T-helper 1 cell treated with Interleukin-12 subunit alpha and Interleukin-12 subunit beta and Interleukin-4 antibody, amounts not matched to agents 30 μg/mL and 1 μg/mL, for 36 hours (primary cell): ENCODE measurements at regions not wholly inside any gene's neighbourhood (a gene's known extent, or its start where the extent isn't known, plus 50 kb on each side); places are given as distances from the start of the nearest gene placed in this dataset.
A peak's percentile ranks its signal among the peaks of the same experiment; 100 is the strongest.

Source experiments
- H3K27ac Mint-ChIP-seq: one replicate; pipeline ENCODE4 v1.8.0; 2021; ENCODE audit warnings: mild to moderate bottlenecking, mixed read lengths
- H3K27me3 Mint-ChIP-seq: one replicate; pipeline ENCODE4 v1.8.0; 2021; ENCODE audit warnings: low read depth, mixed read lengths
- H3K36me3 Mint-ChIP-seq: one replicate; pipeline ENCODE4 v1.8.0; 2021; ENCODE audit warnings: low read depth, mixed read lengths
- H3K4me1 Mint-ChIP-seq: one replicate; pipeline ENCODE4 v1.8.0; 2021; ENCODE audit warnings: low read depth, mixed read lengths
- H3K4me3 Mint-ChIP-seq: one replicate; pipeline ENCODE4 v1.8.0; 2021; ENCODE audit warnings: mild to moderate bottlenecking, moderate library complexity, mixed read lengths
- H3K9me3 Mint-ChIP-seq: one replicate; pipeline ENCODE4 v1.8.0; 2021; ENCODE audit warnings: mixed read lengths

- H3K9me3 Mint-ChIP-seq: no peaks in the 10 kb centered on the region
- peaks cover 7% of the 10 kb centered on the region for H3K27me3 Mint-ChIP-seq
- H3K27ac Mint-ChIP-seq: no peak overlapping the region
- H3K4me3 Mint-ChIP-seq: no peak overlapping the region
- no peaks in the 10 kb centered on the region for H3K36me3 Mint-ChIP-seq
- no peaks in the 10 kb centered on the region for H3K4me1 Mint-ChIP-seq
Measured at GRCh38 chr17:34773036-34773435, 188.2 kb downstream of the CCT6B start.

- H3K27ac Mint-ChIP-seq: no peak overlapping the region
- H3K9me3 Mint-ChIP-seq: no peaks in the 10 kb centered on the region
- no peaks in the 10 kb centered on the region for H3K4me1 Mint-ChIP-seq
- no peak overlapping the region for H3K4me3 Mint-ChIP-seq
- no peaks in the 10 kb centered on the region for H3K36me3 Mint-ChIP-seq
- H3K27me3 Mint-ChIP-seq: peaks cover 7% of the 10 kb centered on the region
Measured at GRCh38 chr17:34771891-34772290, 189.4 kb downstream of the CCT6B start.

DNA sequence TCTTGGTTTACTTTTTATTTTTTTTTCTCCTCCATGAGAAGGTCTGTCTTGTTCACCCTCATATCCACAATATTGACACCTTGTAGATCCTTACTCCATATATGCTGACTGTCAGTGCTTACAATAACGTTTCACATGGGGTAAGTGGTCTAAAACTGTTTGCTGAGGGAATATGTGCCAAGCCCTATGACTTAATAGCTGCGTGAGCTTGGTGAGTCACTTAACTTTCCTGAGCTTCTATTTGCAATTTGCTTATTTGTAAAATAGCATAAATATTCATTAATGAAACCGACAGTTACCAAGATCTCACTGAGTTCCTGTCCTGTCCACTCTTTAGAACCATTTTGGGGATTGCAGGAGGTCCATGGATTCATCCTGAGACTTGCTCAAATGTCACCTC, 190.7 kb downstream of the CCT6B start:
- Mint-ChIP-seq H3K9me3 (no peaks in the 10 kb centered on the region), H3K36me3 (no peaks in the 10 kb centered on the region), H3K27ac (no peak overlapping the region), H3K27me3 (peaks cover 7% of the 10 kb centered on the region), H3K4me3 (no peak overlapping the region), H3K4me1 (no peaks in the 10 kb centered on the region)

GRCh38 chr17:34769899-34770298, 190.5 kb downstream of the TMEM132E start:
- H3K36me3 Mint-ChIP-seq: no peaks in the 10 kb centered on the region
- H3K27ac Mint-ChIP-seq: no peak overlapping the region
- H3K27me3 Mint-ChIP-seq: peaks cover 4% of the 10 kb centered on the region
- no peaks in the 10 kb centered on the region for H3K4me1 Mint-ChIP-seq
- H3K4me3 Mint-ChIP-seq: no peak overlapping the region
- no peaks in the 10 kb centered on the region for H3K9me3 Mint-ChIP-seq

DNA sequence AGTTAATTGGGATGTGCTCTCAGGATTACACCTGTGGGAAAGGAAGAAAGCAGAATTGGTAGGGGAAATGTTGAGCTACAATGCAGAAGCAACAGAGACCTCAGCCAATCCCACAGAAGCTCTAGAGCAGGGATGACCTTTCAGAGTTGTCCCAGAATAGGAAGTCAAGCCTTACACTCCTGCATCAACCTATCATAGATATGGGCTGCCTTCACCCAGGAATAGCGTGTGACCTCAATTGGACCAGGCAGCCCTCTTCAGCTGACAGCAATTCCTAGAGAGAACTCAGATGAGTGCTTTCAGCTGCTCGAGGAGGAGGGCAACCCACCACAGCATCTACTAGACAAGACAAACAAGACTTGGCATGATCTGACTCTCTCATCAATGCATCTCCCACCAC, 189.7 kb downstream of the TMEM132E start:
- Mint-ChIP-seq H3K27ac (no peak overlapping the region), H3K27me3 (peaks cover 4% of the 10 kb centered on the region), H3K4me1 (no peaks in the 10 kb centered on the region), H3K36me3 (no peaks in the 10 kb centered on the region), H3K9me3 (no peaks in the 10 kb centered on the region), H3K4me3 (no peak overlapping the region)

GRCh38 chr17:34765291-34765690, 185.9 kb downstream of the TMEM132E start:
- Mint-ChIP-seq H3K27me3 (peaks cover 4% of the 10 kb centered on the region), H3K27ac (no peak overlapping the region), H3K4me1 (no peaks in the 10 kb centered on the region), H3K9me3 (no peaks in the 10 kb centered on the region), H3K4me3 (no peak overlapping the region), H3K36me3 (no peaks in the 10 kb centered on the region)

GRCh38 chr17:34764716-34765115, 185.3 kb downstream of the TMEM132E start:
- Mint-ChIP-seq H3K4me1 (no peaks in the 10 kb centered on the region), H3K27ac (no peak overlapping the region), H3K27me3 (peaks cover 4% of the 10 kb centered on the region), H3K4me3 (no peak overlapping the region), H3K36me3 (no peaks in the 10 kb centered on the region), H3K9me3 (no peaks in the 10 kb centered on the region)

GRCh38 chr17:34763728-34764665, 184.6 kb downstream of the TMEM132E start:
- Mint-ChIP-seq H3K36me3 (no peaks in the 10 kb centered on the region), H3K4me1 (no peaks in the 10 kb centered on the region), H3K9me3 (no peaks in the 10 kb centered on the region), H3K4me3 (peak overlapping the region; percentile 12), H3K27me3 (peaks cover 4% of the 10 kb centered on the region), H3K27ac (no peak overlapping the region)

DNA sequence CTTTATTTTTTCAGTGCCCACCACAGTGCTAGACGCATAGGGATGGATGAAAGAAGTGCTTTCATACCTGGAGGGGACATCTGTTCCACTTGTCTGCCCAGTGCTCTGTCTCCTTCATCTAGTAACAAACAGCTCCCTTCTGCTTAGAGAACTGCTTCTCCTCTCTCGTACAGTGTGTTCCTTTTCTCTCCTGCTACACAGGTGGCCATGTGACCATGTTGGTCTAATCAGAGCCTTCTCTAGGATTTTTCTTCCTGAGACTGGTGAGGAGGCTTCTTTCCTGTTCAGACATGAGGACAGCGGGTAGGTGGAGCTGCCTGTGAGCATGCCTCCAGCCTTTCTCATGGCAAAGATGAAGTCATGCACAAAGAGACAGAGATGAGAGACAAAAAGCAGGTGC, 182.7 kb downstream of the TMEM132E start:
- Mint-ChIP-seq H3K9me3 (no peaks in the 10 kb centered on the region), H3K27me3 (peaks cover 4% of the 10 kb centered on the region), H3K4me1 (no peaks in the 10 kb centered on the region), H3K36me3 (no peaks in the 10 kb centered on the region), H3K27ac (no peak overlapping the region), H3K4me3 (no peak overlapping the region)

DNA sequence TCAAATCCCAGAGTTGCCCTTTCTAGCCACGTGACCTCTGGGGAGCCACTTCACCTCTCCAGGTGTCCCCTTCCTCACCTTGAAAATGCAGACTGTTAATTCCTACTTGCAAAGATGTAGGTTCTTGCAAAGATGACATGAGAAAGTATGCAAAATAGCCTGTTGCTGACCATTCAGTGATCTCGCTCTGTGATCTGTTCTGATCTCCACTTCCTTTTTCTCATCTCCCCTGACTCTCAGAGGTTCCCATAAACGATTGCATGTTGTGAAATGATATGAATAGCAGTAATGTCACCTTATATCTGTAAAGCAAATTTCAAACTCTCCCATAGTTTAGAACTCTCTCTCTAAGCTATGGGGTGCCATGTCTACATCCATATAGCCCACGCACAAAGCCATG, 182.3 kb downstream of the TMEM132E start:
- H3K4me1 Mint-ChIP-seq: no peaks in the 10 kb centered on the region
- peaks cover 4% of the 10 kb centered on the region for H3K27me3 Mint-ChIP-seq
- no peaks in the 10 kb centered on the region for H3K9me3 Mint-ChIP-seq
- H3K36me3 Mint-ChIP-seq: no peaks in the 10 kb centered on the region
- no peak overlapping the region for H3K27ac Mint-ChIP-seq
- no peak overlapping the region for H3K4me3 Mint-ChIP-seq

GRCh38 chr17:34760931-34761495, 181.6 kb downstream of the TMEM132E start:
- peaks cover 4% of the 10 kb centered on the region for H3K27me3 Mint-ChIP-seq
- no peaks in the 10 kb centered on the region for H3K4me1 Mint-ChIP-seq
- H3K27ac Mint-ChIP-seq: no peak overlapping the region
- H3K4me3 Mint-ChIP-seq: no peak overlapping the region
- H3K36me3 Mint-ChIP-seq: no peaks in the 10 kb centered on the region
- H3K9me3 Mint-ChIP-seq: no peaks in the 10 kb centered on the region

DNA sequence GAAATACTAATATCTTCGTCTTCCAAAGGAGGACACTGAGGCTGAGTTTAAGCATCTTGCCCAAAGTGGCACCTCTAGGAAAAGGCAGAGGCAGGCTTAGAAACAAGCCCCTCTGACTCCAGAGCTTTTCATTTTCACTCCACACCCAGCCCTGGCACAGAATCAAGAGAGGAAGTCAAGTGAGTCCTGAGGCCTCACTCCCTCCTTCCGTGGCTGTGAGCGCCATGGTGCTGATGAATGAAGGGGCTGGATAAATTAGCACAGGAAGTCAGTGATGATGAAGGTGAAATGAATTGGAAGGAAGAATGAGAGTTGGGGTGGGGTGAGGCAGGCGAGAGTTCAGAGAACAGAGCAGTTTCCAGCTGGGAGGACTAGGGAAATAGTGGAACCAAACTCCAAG, 179.3 kb downstream of the TMEM132E start:
- Mint-ChIP-seq H3K27me3 (peaks cover 9% of the 10 kb centered on the region), H3K4me3 (no peak overlapping the region), H3K27ac (no peak overlapping the region), H3K36me3 (no peaks in the 10 kb centered on the region), H3K9me3 (no peaks in the 10 kb centered on the region), H3K4me1 (no peaks in the 10 kb centered on the region)

GRCh38 chr17:34758316-34758715, 178.9 kb downstream of the TMEM132E start:
- Mint-ChIP-seq H3K4me1 (no peaks in the 10 kb centered on the region), H3K27me3 (peaks cover 9% of the 10 kb centered on the region), H3K4me3 (no peak overlapping the region), H3K36me3 (no peaks in the 10 kb centered on the region), H3K9me3 (no peaks in the 10 kb centered on the region), H3K27ac (no peak overlapping the region)

DNA sequence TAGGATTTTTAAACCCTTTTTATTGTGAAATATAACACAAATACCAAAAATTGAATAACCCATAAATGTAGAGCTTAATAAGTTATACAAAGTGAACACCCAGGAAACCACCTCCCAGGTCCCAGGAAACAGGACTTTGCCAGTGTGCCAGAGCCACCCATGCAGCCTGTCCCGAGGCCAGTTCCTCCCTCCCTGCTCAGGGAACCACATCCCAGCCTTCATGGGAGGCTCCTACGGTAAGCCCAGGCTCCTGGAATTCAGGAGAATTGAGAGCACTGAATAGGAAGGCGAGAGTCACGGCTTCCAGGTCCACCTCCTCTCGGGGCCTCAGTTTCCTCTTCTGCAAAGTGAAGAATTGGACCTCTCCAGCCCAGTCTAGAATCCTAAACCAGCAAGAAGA, 178.2 kb downstream of the TMEM132E start:
- Mint-ChIP-seq H3K4me1 (no peaks in the 10 kb centered on the region), H3K4me3 (no peak overlapping the region), H3K9me3 (no peaks in the 10 kb centered on the region), H3K27ac (no peak overlapping the region), H3K36me3 (no peaks in the 10 kb centered on the region), H3K27me3 (peaks cover 11% of the 10 kb centered on the region)

DNA sequence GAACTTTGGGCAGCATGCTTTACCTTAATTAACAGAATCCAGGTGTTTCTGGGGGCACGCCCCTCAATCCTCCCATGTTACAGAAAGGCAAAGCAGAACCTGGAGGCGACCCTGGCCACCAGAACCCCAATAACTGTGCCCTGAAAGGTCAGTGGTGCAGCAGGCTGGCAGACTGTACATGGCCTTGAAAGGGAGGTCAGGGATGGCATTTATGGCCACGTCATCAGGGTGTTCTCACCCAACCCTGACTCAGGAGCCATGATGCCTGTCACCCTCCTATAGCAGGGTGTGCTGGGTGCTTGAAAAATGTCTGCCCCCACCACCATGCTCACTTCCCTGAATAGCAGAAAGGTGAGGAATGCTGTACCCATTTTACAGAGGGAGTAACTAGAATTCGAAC, 177.7 kb downstream of the TMEM132E start:
- Mint-ChIP-seq H3K9me3 (no peaks in the 10 kb centered on the region), H3K27ac (no peak overlapping the region), H3K4me1 (no peaks in the 10 kb centered on the region), H3K27me3 (peaks cover 13% of the 10 kb centered on the region), H3K36me3 (no peaks in the 10 kb centered on the region), H3K4me3 (no peak overlapping the region)
